LNCaP clone FGC (cell line): ENCODE measurements at regions not wholly inside any gene's neighbourhood (a gene's known extent, or its start where the extent isn't known, plus 50 kb on each side); places are given as distances from the start of the nearest gene placed in this dataset.
"Not testable (repeated sequence)": the region's sequence is repeated elsewhere in the genome, so short reads cannot be mapped to it uniquely, and the experiment has no call there.

Experiments
- DNase-seq: peaks from one replicate; pipeline ENCODE4 v3.0.0-alpha.2; 2011; ENCODE audit warnings: low read depth
- H3K4me3 ChIP-seq: 2 replicates; pipeline ENCODE4 v1.5.1; 2011; ENCODE audit warnings: mild to moderate bottlenecking, low read depth, low read length, control low read depth
- CTCF ChIP-seq: IDR thresholded peaks from 2 replicates; pipeline ENCODE4 v1.5.1; 2012; ENCODE audit warnings: mild to moderate bottlenecking; ENCODE audit not compliant: control insufficient read depth, insufficient read depth; ENCODE audit errors: extremely low read depth

DNA sequence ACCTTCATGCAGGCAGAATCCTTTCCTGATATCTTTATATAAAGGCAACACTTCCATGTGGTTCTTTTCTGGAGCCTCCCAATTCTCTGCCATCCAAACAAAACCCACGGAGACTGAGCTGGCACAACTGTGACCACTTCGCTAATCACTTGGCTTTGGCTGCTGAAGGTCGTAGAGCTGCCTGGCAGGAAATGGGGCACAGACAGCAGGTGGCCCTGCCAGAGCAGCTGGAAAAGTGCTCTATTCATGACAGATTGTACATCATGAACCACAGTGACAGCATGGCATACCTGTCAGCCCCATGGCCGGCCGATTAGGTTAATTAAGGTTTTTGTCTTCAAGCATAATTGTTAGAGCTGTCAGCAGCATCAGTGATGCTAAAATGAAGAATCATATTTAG is 141.9 kb upstream of the ANKRD55 start:
- no peak overlapping the region for H3K4me3 ChIP-seq
- DNase-seq = no peak
- no peak for TF ChIP-seq CTCF

DNA sequence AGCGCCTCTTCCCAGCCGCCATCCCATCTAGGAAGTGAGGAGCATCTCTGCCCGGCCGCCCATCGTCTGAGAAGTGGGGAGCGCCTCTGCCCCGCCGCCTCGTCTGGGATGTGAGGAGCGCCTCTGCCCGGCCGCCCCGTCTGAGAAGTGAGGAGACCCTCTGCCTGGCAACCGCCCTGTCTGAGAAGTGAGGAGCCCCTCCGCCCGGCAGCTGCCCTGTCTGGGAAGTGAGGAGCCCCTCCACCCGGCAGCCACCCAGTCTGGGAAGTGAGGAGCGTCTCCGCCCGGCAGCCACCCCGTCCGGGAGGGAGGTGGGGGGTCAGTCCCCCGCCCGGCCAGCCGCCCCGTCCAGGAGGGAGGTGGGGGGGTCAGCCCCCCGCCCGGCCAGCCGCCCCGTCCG is 139.4 kb upstream of the ANKRD55 start:
- not testable (repeated sequence) for H3K4me3 ChIP-seq, DNase-seq

DNA sequence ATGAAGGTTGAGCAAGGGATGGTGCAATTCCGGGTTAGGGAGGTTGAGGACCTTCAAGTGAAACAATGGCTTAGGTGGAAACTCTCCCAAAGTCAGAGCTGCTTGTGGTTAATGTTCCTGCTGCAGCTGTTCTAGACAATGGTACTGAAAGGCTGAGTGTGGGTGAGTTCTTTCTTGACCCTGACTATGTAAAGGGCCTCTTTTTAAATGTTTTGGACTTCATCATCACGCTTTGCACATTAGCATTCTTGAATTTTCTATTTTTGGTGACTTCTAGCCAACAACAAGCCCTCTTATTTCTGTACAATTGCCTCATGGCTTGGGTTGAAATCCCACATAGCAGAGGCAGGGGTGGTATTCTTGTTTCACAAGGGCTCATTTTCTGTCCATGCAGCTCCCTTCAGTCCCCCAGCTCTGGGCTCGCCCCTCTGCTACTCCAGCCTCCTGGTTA is 136.3 kb upstream of the ANKRD55 start:
- H3K4me3 ChIP-seq = no peak overlapping the region
- no peak for TF ChIP-seq CTCF
- DNase-seq = no peak

DNA sequence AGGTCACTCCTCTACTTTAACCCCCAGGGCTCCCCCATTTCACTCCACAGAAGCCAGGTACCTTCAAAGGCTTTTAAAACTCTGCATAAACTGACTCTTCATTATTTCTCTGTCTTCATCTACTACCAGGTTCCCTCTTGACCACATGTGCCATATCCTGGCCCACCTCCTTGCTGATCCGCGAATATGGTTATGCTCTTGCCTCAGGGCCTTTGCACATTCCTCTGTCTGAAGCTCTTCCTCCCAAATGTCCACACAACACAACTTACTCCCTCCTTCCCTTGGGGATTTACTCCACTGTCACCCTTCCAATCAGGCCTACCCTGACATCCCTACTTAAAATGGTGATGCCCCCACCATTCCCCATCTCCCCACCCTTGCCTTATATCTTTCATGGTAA is 134.6 kb upstream of the ANKRD55 start:
- no peak for TF ChIP-seq CTCF
- no peak for DNase-seq
- H3K4me3 ChIP-seq = no peak overlapping the region

DNA sequence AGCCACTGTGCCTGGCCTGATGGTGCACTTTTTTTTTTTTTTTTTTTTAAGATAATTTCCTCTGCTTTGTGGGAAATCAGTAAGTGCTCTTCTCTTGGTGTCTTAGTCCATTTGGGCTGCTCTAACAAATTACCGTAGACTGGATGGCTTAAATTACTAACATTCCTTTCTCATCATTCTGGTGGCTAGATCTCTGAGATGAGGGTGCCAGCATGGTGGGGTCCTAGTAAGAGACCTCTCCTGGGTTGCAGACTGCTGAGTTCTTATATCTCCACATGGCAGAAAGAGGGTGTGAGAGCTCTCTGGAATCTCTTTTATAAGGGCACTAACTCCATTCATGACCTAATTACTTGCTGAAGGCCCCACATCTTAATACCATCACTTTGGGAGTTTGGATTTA is 133.9 kb upstream of the ANKRD55 start:
- DNase-seq = no peak
- no peak overlapping the region for H3K4me3 ChIP-seq
- TF ChIP-seq CTCF = no peak

DNA sequence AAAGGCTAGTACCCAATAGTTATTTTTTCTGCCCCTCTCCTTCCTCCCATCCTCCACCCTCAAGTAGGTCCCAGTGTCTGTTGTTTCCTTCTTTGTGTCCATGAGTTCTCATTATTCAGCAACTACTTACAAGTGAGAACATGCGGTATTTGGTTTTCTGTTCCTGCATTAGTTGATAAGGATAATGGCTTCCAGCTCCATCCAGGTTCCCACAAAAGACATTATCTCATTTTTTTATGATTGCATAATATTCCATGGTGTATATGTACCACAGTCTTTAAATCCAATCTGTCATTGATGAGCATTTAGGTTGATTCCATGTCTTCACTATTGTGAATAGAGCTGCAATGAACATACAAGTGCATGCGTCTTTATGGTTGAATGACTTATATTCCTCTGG is 128.3 kb upstream of the ANKRD55 start:
- TF ChIP-seq CTCF = no peak
- H3K4me3 ChIP-seq = no peak overlapping the region
- no peak for DNase-seq

DNA sequence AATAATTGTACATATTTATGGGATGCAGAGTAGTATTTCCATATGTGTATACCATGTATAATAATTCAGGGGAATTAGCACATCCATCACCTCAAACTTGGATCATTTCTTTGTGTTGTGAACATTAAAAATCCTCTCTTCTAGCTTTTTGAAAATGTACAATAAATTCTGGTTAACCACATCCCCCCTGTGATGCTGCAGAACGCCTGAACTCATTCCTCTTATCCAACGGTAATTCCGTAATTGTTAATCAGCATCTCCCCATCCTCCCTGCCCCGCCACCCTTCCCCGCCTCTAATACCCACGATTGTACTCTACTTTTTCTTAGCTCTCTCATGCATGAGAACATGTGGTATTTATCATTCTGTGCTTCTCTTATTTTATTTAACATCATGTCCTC is 127.7 kb upstream of the ANKRD55 start:
- H3K4me3 ChIP-seq = no peak overlapping the region
- TF ChIP-seq CTCF = no peak
- no peak for DNase-seq
